Mucosa of rectum (tissue), 2 donors: ENCODE measurements at regions not wholly inside any gene's neighbourhood (a gene's known extent, or its start where the extent isn't known, plus 50 kb on each side); places are given as distances from the start of the nearest gene placed in this dataset.

ENCODE experiments used
- H3K27ac ChIP-seq, 2 donors: one replicate each; pipeline ENCODE4 v1.7.0; 2013; ENCODE audit warnings: inconsistent platforms in 2 of 2, low read depth in 2 of 2, low read length in 2 of 2
- H3K27me3 ChIP-seq, 2 donors: one replicate each; pipeline ENCODE4 v1.7.0; 2013; ENCODE audit warnings: low read length in 2 of 2; ENCODE audit not compliant: control insufficient read depth in 2 of 2, insufficient read depth in 2 of 2
- H3K36me3 ChIP-seq, 2 donors: one replicate each; pipeline ENCODE4 v1.7.0; 2013; ENCODE audit warnings: low read length in 2 of 2; ENCODE audit not compliant: control insufficient read depth in 2 of 2, insufficient read depth in 2 of 2
- H3K4me1 ChIP-seq, 2 donors: one replicate each; pipeline ENCODE4 v1.7.0; 2013; ENCODE audit warnings: low read length in 2 of 2, mild to moderate bottlenecking in 1 of 2; ENCODE audit not compliant: control insufficient read depth in 2 of 2, insufficient read depth in 2 of 2
- H3K4me3 ChIP-seq, 2 donors: one replicate each; pipeline ENCODE4 v1.7.0; 2013; ENCODE audit warnings: low read length in 2 of 2
- H3K9ac ChIP-seq, 2 donors: one replicate each; pipeline ENCODE4 v1.7.0; 2013; ENCODE audit warnings: low read length in 2 of 2, low read depth in 1 of 2, mild to moderate bottlenecking in 1 of 2
- H3K9me3 ChIP-seq, 2 donors: one replicate each; pipeline ENCODE4 v1.7.0; 2013; ENCODE audit warnings: low read length in 2 of 2; ENCODE audit not compliant: control insufficient read depth in 2 of 2
- donor health status: healthy.
- donor health status: Normal muscosa, but diverticular disease.

DNA sequence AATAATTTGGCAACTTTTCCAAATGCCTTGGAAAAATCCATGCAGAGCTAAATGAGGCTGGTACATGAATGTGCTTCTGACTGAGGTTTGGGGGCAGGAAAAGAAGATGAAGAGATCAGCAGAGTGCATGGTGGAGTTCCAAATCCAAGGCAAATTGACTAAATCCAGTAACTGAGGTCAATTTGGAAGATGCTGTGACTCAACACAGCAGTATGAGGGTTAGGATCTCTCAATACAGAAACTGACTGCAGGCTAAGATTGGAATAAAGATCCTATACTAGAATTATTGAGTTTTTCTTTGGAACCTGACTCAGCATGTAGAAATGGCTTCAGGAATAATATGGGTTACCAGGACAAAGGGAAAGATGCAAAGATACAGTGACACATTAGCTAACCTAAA is 99.3 kb upstream of the FAT3 start:
- Histone ChIP-seq H3K4me1 (no peaks in the 10 kb centered on the region), H3K9me3 (no peaks in the 10 kb centered on the region), H3K27ac (no peak overlapping the region), H3K4me3 (no peak overlapping the region), H3K36me3 (no peaks in the 10 kb centered on the region), H3K27me3 (no peaks in the 10 kb centered on the region), H3K9ac (no peak overlapping the region)

DNA sequence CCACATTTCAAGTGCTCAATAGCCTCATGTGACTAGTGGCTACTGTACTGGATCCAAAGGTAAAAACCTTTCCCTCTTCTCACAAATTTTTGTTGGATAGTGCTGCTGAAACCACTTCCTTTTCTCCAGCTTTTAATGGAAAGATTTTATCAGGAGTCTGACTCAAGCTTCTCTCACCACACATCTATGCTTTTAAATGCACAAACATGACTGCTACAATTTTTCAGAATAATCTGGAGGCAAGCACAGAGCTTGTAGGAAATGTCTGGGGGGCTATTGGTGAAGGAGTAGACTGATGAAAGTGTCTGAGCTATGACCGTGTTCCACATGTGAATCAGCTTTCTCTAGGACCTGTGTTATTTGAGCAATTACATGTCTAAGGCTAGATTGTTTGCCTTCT is 101.1 kb upstream of the FAT3 start:
- H3K27ac ChIP-seq = no peak overlapping the region
- no peak overlapping the region for H3K9ac ChIP-seq
- no peak overlapping the region for H3K4me3 ChIP-seq
- H3K9me3 ChIP-seq = no peaks in the 10 kb centered on the region
- no peaks in the 10 kb centered on the region for H3K36me3 ChIP-seq
- H3K27me3 ChIP-seq = no peaks in the 10 kb centered on the region
- no peaks in the 10 kb centered on the region for H3K4me1 ChIP-seq

DNA sequence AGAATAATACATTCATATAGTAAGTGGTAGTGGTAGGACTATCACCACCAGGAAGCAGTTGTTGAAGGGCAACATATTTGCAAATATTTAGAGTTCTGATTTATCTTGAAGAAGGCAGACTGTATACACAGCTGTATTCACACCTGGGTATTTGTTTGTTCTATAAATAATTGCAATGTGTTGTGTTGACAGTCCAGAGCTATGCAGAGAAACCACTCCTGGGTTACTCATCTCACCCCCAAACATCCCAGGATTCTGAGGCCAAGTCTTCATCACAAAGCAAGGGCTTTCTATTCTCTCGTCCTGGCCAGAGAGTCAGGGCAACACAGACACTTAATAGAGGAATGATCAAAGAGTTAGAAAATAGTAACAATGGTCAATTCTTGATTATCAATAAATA is 102.1 kb upstream of the FAT3 start:
- Histone ChIP-seq H3K4me3 (no peak overlapping the region), H3K27ac (no peak overlapping the region), H3K36me3 (no peaks in the 10 kb centered on the region), H3K9me3 (no peaks in the 10 kb centered on the region), H3K27me3 (no peaks in the 10 kb centered on the region), H3K9ac (no peak overlapping the region), H3K4me1 (no peaks in the 10 kb centered on the region)

DNA sequence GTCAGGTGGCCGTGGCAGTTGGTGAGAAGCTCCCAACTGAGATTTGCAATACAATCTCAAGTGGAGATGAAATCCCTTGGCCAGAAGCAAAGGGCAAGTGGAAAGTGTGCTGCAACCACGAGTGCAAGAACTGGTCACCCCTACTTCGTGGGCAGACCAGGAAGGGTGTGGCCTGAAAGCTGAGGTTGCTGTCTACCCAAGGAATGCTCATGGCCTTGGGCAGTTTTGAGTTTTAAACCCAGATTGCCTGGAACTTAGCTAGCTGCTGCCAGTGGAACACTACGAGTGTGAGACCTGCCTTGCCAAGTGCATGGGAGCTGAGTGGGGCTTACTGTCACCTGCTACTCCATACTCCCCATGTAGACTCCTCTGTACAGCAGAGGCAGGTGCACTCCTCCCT is 113.3 kb upstream of the FAT3 start:
- H3K9me3 ChIP-seq = no peaks in the 10 kb centered on the region
- H3K9ac ChIP-seq = no peak overlapping the region
- H3K36me3 ChIP-seq = no peaks in the 10 kb centered on the region
- H3K27me3 ChIP-seq = no peaks in the 10 kb centered on the region
- H3K4me3 ChIP-seq = no peak overlapping the region
- no peak overlapping the region for H3K27ac ChIP-seq
- H3K4me1 ChIP-seq = no peaks in the 10 kb centered on the region

DNA sequence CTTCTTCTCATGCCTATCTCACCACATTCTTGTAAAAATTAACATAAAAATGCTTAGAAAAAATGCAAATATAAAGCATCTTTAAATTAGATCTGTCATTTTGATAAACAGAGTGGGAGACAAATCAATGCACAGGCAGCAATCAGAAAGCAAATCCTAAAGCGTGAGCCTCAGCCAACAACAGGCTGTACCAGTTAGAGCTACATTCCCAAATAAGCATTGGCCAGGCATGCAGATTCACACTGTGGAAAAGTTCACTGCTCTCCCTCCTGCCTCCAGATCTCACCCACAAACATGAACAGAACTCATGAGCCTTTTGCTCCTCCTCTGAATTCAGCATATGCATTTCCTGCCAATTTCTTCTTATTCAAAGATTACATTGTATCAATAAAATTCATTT is 115.2 kb upstream of the FAT3 start:
- no peak overlapping the region for H3K4me3 ChIP-seq
- no peak overlapping the region for H3K27ac ChIP-seq
- no peaks in the 10 kb centered on the region for H3K36me3 ChIP-seq
- no peaks in the 10 kb centered on the region for H3K9me3 ChIP-seq
- H3K9ac ChIP-seq = no peak overlapping the region
- H3K4me1 ChIP-seq = no peaks in the 10 kb centered on the region
- H3K27me3 ChIP-seq = no peaks in the 10 kb centered on the region

DNA sequence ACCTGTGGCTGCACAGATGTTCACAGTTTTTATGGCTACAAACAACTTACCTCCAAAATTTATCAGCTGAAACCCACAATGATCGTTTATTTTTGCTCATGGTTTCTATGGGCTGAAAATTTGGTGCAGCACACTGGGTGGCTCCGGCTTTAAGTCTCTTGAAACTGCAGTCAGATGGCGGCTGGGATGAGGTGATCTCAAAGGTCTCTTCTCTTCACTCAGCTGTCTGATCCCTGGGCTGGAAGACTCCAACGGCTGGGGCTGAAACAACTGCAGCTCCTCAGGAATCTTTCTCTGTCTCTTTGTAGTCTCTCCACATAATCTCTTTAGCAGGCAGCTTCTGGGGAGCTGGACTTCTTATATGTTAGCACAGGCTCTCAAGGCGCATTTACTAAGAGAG is 117.3 kb upstream of the FAT3 start:
- no peak overlapping the region for H3K4me3 ChIP-seq
- no peak overlapping the region for H3K9ac ChIP-seq
- no peaks in the 10 kb centered on the region for H3K9me3 ChIP-seq
- H3K4me1 ChIP-seq = no peaks in the 10 kb centered on the region
- no peak overlapping the region for H3K27ac ChIP-seq
- no peaks in the 10 kb centered on the region for H3K27me3 ChIP-seq
- H3K36me3 ChIP-seq = no peaks in the 10 kb centered on the region

DNA sequence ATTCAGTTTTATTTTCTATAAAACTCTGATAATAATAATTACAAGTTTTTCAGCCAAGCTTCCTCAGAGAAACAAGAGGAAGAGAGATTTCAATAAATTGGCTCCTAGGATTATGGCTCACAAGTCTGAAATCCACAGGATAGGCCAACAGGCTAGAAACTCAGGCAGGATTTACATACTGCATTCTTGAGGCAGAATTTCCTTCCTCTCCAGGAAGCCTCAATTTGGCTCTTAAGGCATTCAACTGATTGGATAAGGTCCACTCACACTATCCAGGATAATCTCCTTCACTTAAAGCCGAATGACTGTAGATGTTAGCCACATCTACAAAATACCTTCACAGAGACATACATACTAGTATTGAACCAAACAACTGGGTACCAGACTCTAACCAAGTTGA is 120.3 kb upstream of the FAT3 start:
- Histone ChIP-seq H3K9me3 (no peaks in the 10 kb centered on the region), H3K4me3 (no peak overlapping the region), H3K4me1 (no peaks in the 10 kb centered on the region), H3K27me3 (no peaks in the 10 kb centered on the region), H3K36me3 (no peaks in the 10 kb centered on the region), H3K27ac (no peak overlapping the region), H3K9ac (no peak overlapping the region)

DNA sequence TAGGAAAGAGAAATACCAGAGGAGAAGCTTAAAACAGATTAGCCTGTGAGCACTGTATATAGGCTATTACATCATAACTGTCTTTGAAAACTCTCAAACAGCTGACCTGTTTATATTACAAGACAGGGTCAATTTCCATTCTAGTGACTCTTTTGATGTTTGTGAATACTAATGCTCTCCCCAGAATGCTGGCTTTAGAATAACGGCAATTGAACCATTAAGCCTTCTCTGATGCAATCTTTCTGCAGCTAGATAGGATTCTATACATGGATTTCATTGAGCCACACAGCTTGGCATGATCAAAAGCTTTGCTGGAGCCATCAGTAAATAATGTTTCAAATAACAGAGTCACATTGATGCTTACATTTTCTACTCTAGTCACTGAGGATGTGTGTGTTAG is 122.7 kb upstream of the FAT3 start:
- H3K9ac ChIP-seq = no peak overlapping the region
- H3K27me3 ChIP-seq = no peaks in the 10 kb centered on the region
- no peaks in the 10 kb centered on the region for H3K9me3 ChIP-seq
- H3K27ac ChIP-seq = no peak overlapping the region
- H3K36me3 ChIP-seq = no peaks in the 10 kb centered on the region
- H3K4me1 ChIP-seq = no peaks in the 10 kb centered on the region
- H3K4me3 ChIP-seq = no peak overlapping the region

DNA sequence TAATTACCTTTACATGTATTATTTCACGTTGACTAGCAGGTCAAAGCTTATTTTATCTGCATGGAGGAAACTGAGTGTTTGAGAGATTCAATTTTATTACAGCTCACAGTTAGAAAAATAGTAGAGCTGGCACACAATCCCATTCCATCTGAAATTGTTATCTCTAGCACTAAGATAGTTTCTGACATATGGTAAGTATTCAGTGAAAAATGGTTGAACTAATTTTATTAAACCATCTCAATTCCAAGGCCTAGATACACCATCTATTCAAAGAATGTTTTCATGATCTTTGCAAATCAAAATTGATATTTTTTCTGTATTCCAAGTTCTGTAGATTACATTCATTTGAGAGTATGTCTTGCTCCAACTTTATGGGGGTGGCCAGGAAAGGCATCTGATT is 125.4 kb upstream of the FAT3 start:
- Histone ChIP-seq H3K4me3 (no peak overlapping the region), H3K9me3 (no peaks in the 10 kb centered on the region), H3K27ac (no peak overlapping the region), H3K9ac (no peak overlapping the region), H3K27me3 (no peaks in the 10 kb centered on the region), H3K4me1 (no peaks in the 10 kb centered on the region), H3K36me3 (no peaks in the 10 kb centered on the region)

DNA sequence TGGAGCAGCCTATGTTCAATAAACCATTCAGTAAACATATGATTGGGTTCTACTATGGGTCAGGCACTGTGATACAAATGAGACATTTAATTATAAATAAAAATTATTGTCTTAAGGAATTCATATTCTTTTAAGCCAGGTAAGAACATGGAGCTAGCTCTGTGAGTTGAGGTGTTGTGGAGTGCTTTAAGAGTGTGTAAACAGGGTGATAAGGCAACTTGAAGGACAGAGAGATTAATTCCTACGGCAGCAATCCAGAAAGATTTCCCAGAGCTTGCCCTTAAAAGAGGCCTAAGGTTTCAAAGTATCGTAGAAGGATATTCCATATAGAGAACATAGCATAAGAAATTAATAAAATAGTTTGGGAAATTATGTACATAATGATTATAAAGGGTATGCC is 126.4 kb upstream of the FAT3 start:
- H3K9ac ChIP-seq = no peak overlapping the region
- H3K27ac ChIP-seq = no peak overlapping the region
- no peaks in the 10 kb centered on the region for H3K9me3 ChIP-seq
- H3K4me1 ChIP-seq = no peaks in the 10 kb centered on the region
- H3K4me3 ChIP-seq = no peak overlapping the region
- H3K27me3 ChIP-seq = no peaks in the 10 kb centered on the region
- H3K36me3 ChIP-seq = no peaks in the 10 kb centered on the region

DNA sequence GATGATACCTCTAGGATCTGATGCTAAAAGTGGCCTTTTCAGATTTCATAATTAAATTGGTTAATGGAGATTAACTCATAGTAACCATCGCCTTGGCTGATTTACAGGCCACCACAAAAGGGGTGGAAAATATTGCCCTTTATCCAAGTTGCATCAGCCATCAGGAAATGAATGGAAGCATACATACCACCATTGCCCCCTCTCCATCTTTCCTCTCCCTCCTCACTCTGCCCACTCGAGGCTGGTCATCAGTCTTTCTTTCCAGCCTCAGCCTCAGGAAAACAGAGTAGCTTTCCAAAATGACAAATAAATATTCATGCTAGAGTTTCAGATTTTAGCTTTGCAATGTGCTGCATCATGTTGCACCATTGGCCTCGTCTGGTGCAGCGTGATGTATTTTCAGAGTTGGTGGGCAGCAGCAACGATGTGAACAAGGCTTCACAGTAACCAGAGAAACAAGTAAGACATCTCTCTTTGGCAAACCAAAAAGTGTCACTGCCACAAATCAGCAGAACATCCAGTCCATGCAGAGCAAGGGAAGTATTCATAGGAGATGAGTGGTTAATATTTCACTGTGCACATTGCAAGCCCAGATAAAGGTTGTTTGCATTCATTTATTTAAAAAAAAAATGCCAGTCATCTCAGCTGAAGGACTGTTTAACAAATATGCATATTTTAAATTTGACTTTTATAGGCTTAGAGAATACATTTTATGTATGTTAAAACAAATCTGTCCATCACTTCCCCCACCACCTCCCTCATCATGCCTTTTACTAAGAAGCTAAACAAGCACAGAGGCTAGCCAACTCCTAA is 136.7 kb upstream of the FAT3 start:
- H3K9ac ChIP-seq = no peak overlapping the region
- H3K4me1 ChIP-seq = no peaks in the 10 kb centered on the region
- no peaks in the 10 kb centered on the region for H3K27me3 ChIP-seq
- no peaks in the 10 kb centered on the region for H3K9me3 ChIP-seq
- H3K27ac ChIP-seq = no peak overlapping the region
- H3K4me3 ChIP-seq = no peak overlapping the region
- H3K36me3 ChIP-seq = no peaks in the 10 kb centered on the region
